HEK293 (cell line): ENCODE measurements at regions not wholly inside any gene's neighbourhood (a gene's known extent, or its start where the extent isn't known, plus 50 kb on each side); places are given as distances from the start of the nearest gene placed in this dataset.

Source experiments
- CTCF ChIA-PET: fragments of 350-600 bp; formaldehyde crosslinking; extraction: SDS; loops from one replicate; lab custom pipeline; 2021; ENCODE audit warnings: antibody characterized with exemption; lab: Yijun Ruan, JAX
- POLR2A ChIA-PET: fragments of 300-600 bp; formaldehyde crosslinking; extraction: SDS; loops from one replicate; lab custom pipeline; 2020; ENCODE audit warnings: antibody characterized with exemption, inconsistent platforms; lab: Yijun Ruan, JAX
- H3K27ac ChIP-seq: fragments of 200-500 bp; sonication (Bioruptor generic); 2 replicates; pipeline ENCODE4 v1.5.1; 2014; ENCODE audit warnings: low read depth, low read length, control low read depth, inconsistent platforms; ENCODE audit errors: extremely low read depth
- H3K36me3 ChIP-seq, 2 experiments: fragments of 200-500 bp in 1 of 2; sonication (Bioruptor generic) in 1 of 2; 1 replicate in 1 of 2; 2 replicates in 1 of 2; pipeline ENCODE4 v1.5.1; 2014 to 2017; ENCODE audit warnings: inconsistent platforms in 2 of 2, low read length in 2 of 2; ENCODE audit not compliant: control insufficient read depth in 2 of 2, insufficient read depth in 1 of 2
- H3K4me1 ChIP-seq: fragments of 200-500 bp; sonication (Bioruptor generic); 2 replicates; pipeline ENCODE4 v1.5.1; 2014; ENCODE audit warnings: mild to moderate bottlenecking, low read length, inconsistent platforms; ENCODE audit not compliant: control insufficient read depth, insufficient read depth
- H3K4me3 ChIP-seq: 2 replicates; pipeline ENCODE4 v1.5.1; 2011; ENCODE audit warnings: low read depth, mild to moderate bottlenecking, control low read depth, low read length, moderate library complexity
- H3K9me3 ChIP-seq: fragments of 200-500 bp; sonication (Bioruptor generic); 2 replicates; pipeline ENCODE4 v1.5.1; 2014; ENCODE audit warnings: low read depth, low read length, inconsistent platforms; ENCODE audit not compliant: control insufficient read depth, insufficient read depth
- HOXA7 ChIP-seq: sonication (generic); formaldehyde crosslinking; IDR thresholded peaks from 2 replicates; pipeline ENCODE4 v1.8.1; 2022; ENCODE audit warnings: missing genetic modification reagents, borderline replicate concordance
- KLF9 ChIP-seq: fragments of 450-650 bp; formaldehyde crosslinking; IDR thresholded peaks from 2 replicates; pipeline ENCODE4 v1.5.1; 2016; ENCODE audit warnings: missing biosample characterization, missing genetic modification characterization, low read depth
- ZBTB49 ChIP-seq: fragments of 450-650 bp; formaldehyde crosslinking; IDR thresholded peaks from 2 replicates; pipeline ENCODE4 v1.5.1; 2016; ENCODE audit warnings: missing biosample characterization, missing genetic modification characterization, low read depth
- ZFP41 ChIP-seq: fragments of 450-650 bp; formaldehyde crosslinking; IDR thresholded peaks from 2 replicates; pipeline ENCODE4 v1.5.1; 2016; ENCODE audit warnings: missing biosample characterization, missing genetic modification characterization, borderline replicate concordance
- ZNF10 ChIP-seq: fragments of 450-650 bp; formaldehyde crosslinking; IDR thresholded peaks from 2 replicates; pipeline ENCODE4 v1.5.1; 2017; ENCODE audit warnings: missing biosample characterization, missing genetic modification characterization
- ZNF132 ChIP-seq: fragments of 450-650 bp; formaldehyde crosslinking; IDR thresholded peaks from 2 replicates; pipeline ENCODE4 v1.5.1; 2017; ENCODE audit warnings: missing biosample characterization, missing genetic modification characterization, borderline replicate concordance
- ZNF266 ChIP-seq: fragments of 450-650 bp; formaldehyde crosslinking; IDR thresholded peaks from 2 replicates; pipeline ENCODE4 v1.5.1; 2016; ENCODE audit warnings: missing biosample characterization, missing genetic modification characterization, low read depth
- ZNF280C ChIP-seq: fragments of 450-650 bp; formaldehyde crosslinking; IDR thresholded peaks from 2 replicates; pipeline ENCODE4 v1.5.1; 2016; ENCODE audit warnings: missing biosample characterization, missing genetic modification characterization
- ZNF302 ChIP-seq: fragments of 450-650 bp; formaldehyde crosslinking; IDR thresholded peaks from 2 replicates; pipeline ENCODE4 v1.5.1; 2016; ENCODE audit warnings: missing biosample characterization, missing genetic modification characterization, low read depth
- ZNF324 ChIP-seq: fragments of 450-650 bp; formaldehyde crosslinking; IDR thresholded peaks from 2 replicates; pipeline ENCODE4 v1.5.1; 2016; ENCODE audit warnings: missing biosample characterization, missing genetic modification characterization
- ZNF404 ChIP-seq: fragments of 450-650 bp; formaldehyde crosslinking; IDR thresholded peaks from 2 replicates; pipeline ENCODE4 v1.5.1; 2017; ENCODE audit warnings: missing biosample characterization, missing genetic modification characterization
- ZNF423 ChIP-seq: fragments of 450-650 bp; formaldehyde crosslinking; IDR thresholded peaks from 2 replicates; pipeline ENCODE4 v1.5.1; 2016; ENCODE audit warnings: missing biosample characterization, missing genetic modification characterization
- ZNF449 ChIP-seq: fragments of 450-650 bp; formaldehyde crosslinking; IDR thresholded peaks from 2 replicates; pipeline ENCODE4 v1.5.1; 2017; ENCODE audit warnings: missing biosample characterization, mild to moderate bottlenecking, missing genetic modification characterization, moderate library complexity
- ZNF473 ChIP-seq: fragments of 450-650 bp; formaldehyde crosslinking; IDR thresholded peaks from 2 replicates; pipeline ENCODE4 v1.5.1; 2017; ENCODE audit warnings: missing biosample characterization, missing genetic modification characterization
- ZNF48 ChIP-seq: fragments of 450-650 bp; formaldehyde crosslinking; IDR thresholded peaks from 2 replicates; pipeline ENCODE4 v1.5.1; 2016; ENCODE audit warnings: missing biosample characterization, missing genetic modification characterization
- ZNF529 ChIP-seq: fragments of 450-650 bp; formaldehyde crosslinking; IDR thresholded peaks from 2 replicates; pipeline ENCODE4 v1.5.1; 2017; ENCODE audit warnings: missing genetic modification characterization, missing biosample characterization; ENCODE audit not compliant: insufficient replicate concordance
- ZNF530 ChIP-seq: fragments of 450-650 bp; formaldehyde crosslinking; IDR thresholded peaks from 2 replicates; pipeline ENCODE4 v1.5.1; 2016; ENCODE audit warnings: low read depth, missing biosample characterization, missing genetic modification characterization
- ZNF560 ChIP-seq: fragments of 450-650 bp; formaldehyde crosslinking; IDR thresholded peaks from 2 replicates; pipeline ENCODE4 v1.5.1; 2017; ENCODE audit warnings: missing biosample characterization, missing genetic modification characterization, borderline replicate concordance
- ZNF561 ChIP-seq: fragments of 450-650 bp; IDR thresholded peaks from 2 replicates; pipeline ENCODE4 v1.5.1; 2018; ENCODE audit warnings: missing biosample characterization, missing genetic modification characterization, borderline replicate concordance
- ZNF600 ChIP-seq: fragments of 450-650 bp; formaldehyde crosslinking; IDR thresholded peaks from 2 replicates; pipeline ENCODE4 v1.5.1; 2016; ENCODE audit warnings: missing biosample characterization, missing genetic modification characterization
- ZNF692 ChIP-seq: fragments of 450-650 bp; formaldehyde crosslinking; IDR thresholded peaks from 2 replicates; pipeline ENCODE4 v1.5.1; 2016; ENCODE audit warnings: missing biosample characterization, missing genetic modification characterization
- ZNF701 ChIP-seq: fragments of 450-650 bp; formaldehyde crosslinking; IDR thresholded peaks from 2 replicates; pipeline ENCODE4 v1.5.1; 2016; ENCODE audit warnings: missing biosample characterization, missing genetic modification characterization
- ZNF768 ChIP-seq: fragments of 450-650 bp; formaldehyde crosslinking; IDR thresholded peaks from 2 replicates; pipeline ENCODE4 v1.5.1; 2018; ENCODE audit warnings: missing biosample characterization, mild to moderate bottlenecking, missing genetic modification characterization
- ZNF777 ChIP-seq: fragments of 450-650 bp; formaldehyde crosslinking; IDR thresholded peaks from 2 replicates; pipeline ENCODE4 v1.5.1; 2017; ENCODE audit warnings: missing biosample characterization, missing genetic modification characterization, borderline replicate concordance
- ZSCAN4 ChIP-seq: fragments of 450-650 bp; formaldehyde crosslinking; IDR thresholded peaks from 2 replicates; pipeline ENCODE4 v1.5.1; 2017; ENCODE audit warnings: missing biosample characterization, missing genetic modification characterization

GRCh38 chr15:38028869-38029268 is 94.4 kb downstream of the TMCO5A start:
- Histone ChIP-seq H3K4me1 (no peaks in the 10 kb centered on the region), H3K27ac (no peak overlapping the region), H3K9me3 (no peaks in the 10 kb centered on the region), H3K36me3 (no peaks in the 10 kb centered on the region), H3K4me3 (no peak overlapping the region)
- ChIA-PET CTCF (no interaction called here), POLR2A (no interaction called here)
- TF ChIP-seq ZNF701 (tag by site-specific recombination) (no peak), ZNF600 (tag by site-specific recombination) (no peak), ZNF266 (tag by site-specific recombination) (no peak), ZNF777 (tag by site-specific recombination) (no peak), ZNF324 (no peak), ZNF423 (tag by site-specific recombination) (no peak), ZNF132 (no peak), ZNF560 (tag by site-specific recombination) (no peak), ZNF530 (tag by site-specific recombination) (no peak), ZNF449 (tag by site-specific recombination) (no peak), KLF9 (tag by site-specific recombination) (no peak), ZNF768 (tag by site-specific recombination) (no peak), ZNF473 (tag by site-specific recombination) (no peak)

- H3K36me3 ChIP-seq, result no peaks in the 10 kb centered on the region
- no peaks in the 10 kb centered on the region for H3K9me3 ChIP-seq
- H3K4me3 ChIP-seq, result no peak overlapping the region
- POLR2A ChIA-PET, result no interaction called here
- CTCF ChIA-PET, result interaction anchor here (0.6 kb wide), 1 partner anchor 139 kb away, joined by 3 read pairs; no protein-coding TSS in a partner anchor
- TF ChIP-seq ZNF529, result no peak
- no peak for TF ChIP-seq ZNF692 (tag by site-specific recombination)
- TF ChIP-seq ZNF132, result no peak
- TF ChIP-seq ZNF561 (tag by site-specific recombination), result no peak
- no peaks in the 10 kb centered on the region for H3K4me1 ChIP-seq
- no peak overlapping the region for H3K27ac ChIP-seq
These were observed 95.3 kb downstream of the TMCO5A start for GRCh38 chr15:38029736-38030135.

GRCh38 chr15:38030609-38031008 is 96.2 kb downstream of the TMCO5A start:
- CTCF ChIA-PET, result no interaction called here
- Histone ChIP-seq H3K27ac (no peak overlapping the region), H3K4me1 (no peaks in the 10 kb centered on the region), H3K9me3 (no peaks in the 10 kb centered on the region), H3K36me3 (no peaks in the 10 kb centered on the region), H3K4me3 (no peak overlapping the region)
- POLR2A ChIA-PET, result no interaction called here
- no peak for TF ChIP-seq HOXA7 (CRISPR knock-in tag)
- TF ChIP-seq ZFP41, result no peak
- TF ChIP-seq ZNF280C (tag by site-specific recombination), result no peak
- no peak for TF ChIP-seq ZNF423 (tag by site-specific recombination)
- TF ChIP-seq ZNF302, result no peak
- TF ChIP-seq ZSCAN4 (tag by site-specific recombination), result no peak
- TF ChIP-seq ZNF10 (tag by site-specific recombination), result no peak
- no peak for TF ChIP-seq ZBTB49 (tag by site-specific recombination)
- no peak for TF ChIP-seq ZNF404 (tag by site-specific recombination)
- TF ChIP-seq ZNF48, result no peak
